GM23248 (cell line): ENCODE measurements at regions not wholly inside any gene's neighbourhood (a gene's known extent, or its start where the extent isn't known, plus 50 kb on each side); places are given as distances from the start of the nearest gene placed in this dataset.

Experiments
- EZH2 ChIP-seq: fragments of 200-600 bp; sonication (generic); IDR thresholded peaks from 2 replicates; pipeline ENCODE4 v1.6.1; 2018; ENCODE audit warnings: antibody characterized with exemption, mild to moderate bottlenecking; ENCODE audit not compliant: insufficient read depth, poor library complexity, severe bottlenecking
- EZH2phosphoT487 ChIP-seq: fragments of 200-600 bp; sonication (generic); IDR thresholded peaks from 2 replicates; pipeline ENCODE4 v1.6.1; 2018; ENCODE audit warnings: antibody characterized with exemption, moderate library complexity, mild to moderate bottlenecking, low read depth; ENCODE audit not compliant: insufficient read depth

DNA sequence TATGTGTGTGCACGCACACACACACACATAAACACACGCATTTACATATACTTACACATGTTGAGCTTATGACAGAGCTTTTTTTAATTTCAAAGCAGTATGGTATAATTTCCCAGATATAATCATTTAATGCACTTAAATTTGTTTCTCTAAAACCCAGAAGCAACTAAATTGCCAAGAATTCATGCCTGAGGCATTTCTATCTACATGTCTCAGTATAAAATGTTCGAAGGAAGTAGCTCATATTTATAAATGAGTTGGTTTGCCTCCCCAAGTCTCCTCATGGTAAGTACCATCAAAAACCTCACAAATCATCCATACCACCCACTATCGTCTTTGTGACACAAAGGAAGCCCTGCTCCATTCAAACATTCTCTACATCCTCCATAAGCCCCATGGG, 130.6 kb downstream of the RPL22L1 start:
- TF ChIP-seq EZH2phosphoT487 (no peak), EZH2 (no peak)
